Loucy (cell line): ENCODE measurements at regions not wholly inside any gene's neighbourhood (a gene's known extent, or its start where the extent isn't known, plus 50 kb on each side); places are given as distances from the start of the nearest gene placed in this dataset.

ENCODE experiments used
- H2AFZ ChIP-seq: fragments of 200-600 bp; sonication (generic); 2 replicates; pipeline ENCODE4 v1.6.0; 2016; ENCODE audit warnings: antibody characterized with exemption, mild to moderate bottlenecking, low read length, moderate library complexity
- H3F3A ChIP-seq: fragments of 200-600 bp; 2 replicates; pipeline ENCODE4 v1.6.0; 2016; ENCODE audit warnings: antibody characterized with exemption, low read depth, mild to moderate bottlenecking
- H3K27me3 ChIP-seq: fragments of 200-600 bp; sonication (generic); 2 replicates; pipeline ENCODE4 v1.6.1; 2014; ENCODE audit warnings: low read length, mild to moderate bottlenecking; ENCODE audit not compliant: insufficient read depth, poor library complexity, severe bottlenecking
- H3K36me3 ChIP-seq: fragments of 200-600 bp; sonication (generic); 2 replicates; pipeline ENCODE4 v1.6.1; 2016; ENCODE audit warnings: low read length; ENCODE audit not compliant: insufficient read depth
- H3K4me1 ChIP-seq: fragments of 200-600 bp; sonication (generic); 2 replicates; pipeline ENCODE4 v1.5.1; 2014; ENCODE audit warnings: low read length, mild to moderate bottlenecking; ENCODE audit not compliant: insufficient read depth, poor library complexity, severe bottlenecking
- H3K4me2 ChIP-seq: fragments of 200-600 bp; sonication (generic); 2 replicates; pipeline ENCODE4 v1.6.0; 2014; ENCODE audit warnings: antibody characterized with exemption, low read length, low read depth, mild to moderate bottlenecking; ENCODE audit not compliant: poor library complexity, severe bottlenecking
- H3K4me3 ChIP-seq: fragments of 200-600 bp; sonication (generic); 2 replicates; pipeline ENCODE4 v1.5.1; 2014; ENCODE audit warnings: low read length, mild to moderate bottlenecking, mixed read lengths; ENCODE audit not compliant: poor library complexity, severe bottlenecking
- H3K79me2 ChIP-seq: fragments of 200-600 bp; sonication (generic); 2 replicates; pipeline ENCODE4 v1.6.1; 2014; ENCODE audit warnings: low read length; ENCODE audit not compliant: insufficient read depth
- H3K9ac ChIP-seq: fragments of 200-600 bp; sonication (generic); 2 replicates; pipeline ENCODE4 v1.6.0; 2014; ENCODE audit warnings: mild to moderate bottlenecking, low read depth, low read length, moderate library complexity; ENCODE audit not compliant: poor library complexity, severe bottlenecking
- H3K9me2 ChIP-seq: fragments of 200-600 bp; sonication (generic); replicated peaks from 2 replicates; pipeline ENCODE4 v1.6.1; 2016; ENCODE audit warnings: low read depth, low read length, mixed read lengths
- H3K9me3 ChIP-seq: fragments of 200-600 bp; sonication (generic); 2 replicates; pipeline ENCODE4 v1.6.1; 2014; ENCODE audit warnings: mild to moderate bottlenecking, antibody characterized with exemption, low read length, low read depth; ENCODE audit not compliant: insufficient read depth
- H4K20me1 ChIP-seq: fragments of 200-600 bp; sonication (generic); 2 replicates; pipeline ENCODE4 v1.6.0; 2014; ENCODE audit warnings: antibody characterized with exemption, low read length, mild to moderate bottlenecking; ENCODE audit not compliant: insufficient read depth, poor library complexity, severe bottlenecking
- CTCF ChIP-seq: fragments of 200-600 bp; sonication (generic); conservative IDR thresholded peaks from 2 replicates; pipeline ENCODE4 v1.5.1; 2014; ENCODE audit warnings: mild to moderate bottlenecking, antibody characterized with exemption, low read length
- EZH2phosphoT487 ChIP-seq: fragments of 200-600 bp; IDR thresholded peaks from 2 replicates; pipeline ENCODE4 v1.6.1; 2018; ENCODE audit warnings: antibody characterized with exemption, mild to moderate bottlenecking, moderate library complexity, borderline replicate concordance

GRCh38 chr6:102885165-102885564 lies 1491.7 kb downstream of the GRIK2 start:
- Histone ChIP-seq H4K20me1 (no peaks in the 10 kb centered on the region), H3K4me3 (no peak overlapping the region), H3K27me3 (no peaks in the 10 kb centered on the region), H3K9me2 (no peaks in the 10 kb centered on the region), H3K4me1 (no peaks in the 10 kb centered on the region), H3K9ac (no peak overlapping the region), H3K4me2 (no peak overlapping the region), H2AFZ (no peak overlapping the region), H3F3A (no peaks in the 10 kb centered on the region), H3K79me2 (no peaks in the 10 kb centered on the region), H3K36me3 (no peaks in the 10 kb centered on the region), H3K9me3 (no peaks in the 10 kb centered on the region)
- TF ChIP-seq CTCF (no peak), EZH2phosphoT487 (no peak)

- Histone ChIP-seq H3K9me3 (no peaks in the 10 kb centered on the region), H3K4me1 (no peaks in the 10 kb centered on the region), H2AFZ (no peak overlapping the region), H3K4me3 (no peak overlapping the region), H3K9ac (no peak overlapping the region), H3K27me3 (no peaks in the 10 kb centered on the region), H3K36me3 (no peaks in the 10 kb centered on the region), H3K9me2 (no peaks in the 10 kb centered on the region), H4K20me1 (no peaks in the 10 kb centered on the region), H3F3A (no peaks in the 10 kb centered on the region), H3K79me2 (no peaks in the 10 kb centered on the region), H3K4me2 (no peak overlapping the region)
- no peak for TF ChIP-seq CTCF
- TF ChIP-seq EZH2phosphoT487, result no peak
Observed at GRCh38 chr6:102853249-102853955, 1459.9 kb downstream of the GRIK2 start.

GRCh38 chr6:102848796-102849195 lies 1455.3 kb downstream of the GRIK2 start:
- H2AFZ ChIP-seq, result no peak overlapping the region
- H3K27me3 ChIP-seq, result no peaks in the 10 kb centered on the region
- H4K20me1 ChIP-seq, result no peaks in the 10 kb centered on the region
- no peaks in the 10 kb centered on the region for H3K9me2 ChIP-seq
- H3F3A ChIP-seq, result no peaks in the 10 kb centered on the region
- no peak overlapping the region for H3K9ac ChIP-seq
- H3K9me3 ChIP-seq, result no peaks in the 10 kb centered on the region
- no peak overlapping the region for H3K4me2 ChIP-seq
- no peaks in the 10 kb centered on the region for H3K36me3 ChIP-seq
- TF ChIP-seq CTCF (no peak), EZH2phosphoT487 (no peak)
- peaks cover 9% of the 10 kb centered on the region for H3K4me1 ChIP-seq
- H3K4me3 ChIP-seq, result no peak overlapping the region
- no peaks in the 10 kb centered on the region for H3K79me2 ChIP-seq
